PFSK-1 (cell line): ENCODE measurements at regions not wholly inside any gene's neighbourhood (a gene's known extent, or its start where the extent isn't known, plus 50 kb on each side); places are given as distances from the start of the nearest gene placed in this dataset.

Experiments
- POLR2AphosphoS5 ChIP-seq: IDR thresholded peaks from 2 replicates; pipeline ENCODE4 v1.6.1; 2012; ENCODE audit warnings: low read depth, mild to moderate bottlenecking, control low read depth, low read length, moderate library complexity
- REST ChIP-seq, 2 experiments: IDR thresholded peaks; 2 replicates each; pipeline versions ENCODE4 v1.6.1 to v1.8.0; 2011 to 2012; ENCODE audit warnings: low read depth in 2 of 2, low read length in 2 of 2, control low read depth in 1 of 2, inconsistent platforms in 1 of 2, mild to moderate bottlenecking in 1 of 2, moderate library complexity in 1 of 2; ENCODE audit not compliant: insufficient read depth in 1 of 2
- TAF1 ChIP-seq: IDR thresholded peaks from 2 replicates; pipeline ENCODE4 v1.6.1; 2012; ENCODE audit warnings: low read length, control low read depth, borderline replicate concordance; ENCODE audit not compliant: insufficient read depth

GRCh38 chr7:25614415-25614814, 386.1 kb upstream of the NPVF start:
- no peak for TF ChIP-seq REST (IDR thresholded peaks at IDR 0.05; ENCODE audit: insufficient read depth in 1 of 2, low read depth in 2 of 2, low read length in 2 of 2)
- TF ChIP-seq POLR2AphosphoS5: no peak
- no peak for TF ChIP-seq TAF1
